GM12873 (cell line): ENCODE measurements at regions not wholly inside any gene's neighbourhood (a gene's known extent, or its start where the extent isn't known, plus 50 kb on each side); places are given as distances from the start of the nearest gene placed in this dataset.

Experiments used
- CTCF ChIP-seq: IDR thresholded peaks from 2 replicates; pipeline ENCODE4 v1.5.1; 2012; ENCODE audit warnings: low read depth, mild to moderate bottlenecking, moderate library complexity, low read length, control low read depth; ENCODE audit not compliant: insufficient read depth; ENCODE audit errors: missing control alignments

GRCh38 chr1:70490153-70490552 lies 79.1 kb downstream of the CTH start:
- no peak for TF ChIP-seq CTCF

- TF ChIP-seq CTCF, result no peak
These were observed 84.3 kb downstream of the CTH start for GRCh38 chr1:70495370-70495769.

GRCh38 chr1:70496181-70496580 lies 85.1 kb downstream of the CTH start:
- TF ChIP-seq CTCF, result no peak

- TF ChIP-seq CTCF, result no peak
These were observed 86.1 kb downstream of the CTH start for GRCh38 chr1:70497152-70497551.

GRCh38 chr1:70498666-70499065 lies 87.6 kb downstream of the CTH start:
- TF ChIP-seq CTCF, result no peak

- no peak for TF ChIP-seq CTCF
These were observed 88.6 kb downstream of the CTH start for GRCh38 chr1:70499695-70500094.

- TF ChIP-seq CTCF, result no peak
These were observed 92.3 kb downstream of the CTH start for GRCh38 chr1:70503358-70503757.
